ENCODE measurements at regions not wholly inside any gene's neighbourhood (a gene's known extent, or its start where the extent isn't known, plus 50 kb on each side); places are given as distances from the start of the nearest gene placed in this dataset.
"Not testable (repeated sequence)": the region's sequence is repeated elsewhere in the genome, so short reads cannot be mapped to it uniquely, and the experiment has no call there.

DNA sequence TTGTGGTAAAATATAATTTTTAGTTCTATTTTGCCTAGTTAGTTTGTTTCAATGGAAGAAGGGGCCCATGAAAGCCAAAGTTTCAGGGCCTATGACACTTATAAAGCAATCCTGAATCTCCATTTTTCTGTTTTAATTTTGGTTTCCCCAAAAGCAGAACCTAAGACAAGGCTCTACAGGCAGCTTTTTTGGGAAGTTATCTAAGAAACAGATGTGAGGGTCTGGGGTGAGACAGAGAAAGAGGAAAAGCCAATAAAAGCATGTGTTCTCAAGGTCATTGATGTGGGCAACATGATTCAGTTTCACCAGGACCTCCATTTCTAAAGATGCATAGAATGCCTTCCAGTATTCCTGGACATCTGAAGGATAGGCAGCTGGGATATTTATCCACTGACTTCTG lies 598.5 kb downstream of the PDCD6IP start:
- no peak for DNase-seq

DNA sequence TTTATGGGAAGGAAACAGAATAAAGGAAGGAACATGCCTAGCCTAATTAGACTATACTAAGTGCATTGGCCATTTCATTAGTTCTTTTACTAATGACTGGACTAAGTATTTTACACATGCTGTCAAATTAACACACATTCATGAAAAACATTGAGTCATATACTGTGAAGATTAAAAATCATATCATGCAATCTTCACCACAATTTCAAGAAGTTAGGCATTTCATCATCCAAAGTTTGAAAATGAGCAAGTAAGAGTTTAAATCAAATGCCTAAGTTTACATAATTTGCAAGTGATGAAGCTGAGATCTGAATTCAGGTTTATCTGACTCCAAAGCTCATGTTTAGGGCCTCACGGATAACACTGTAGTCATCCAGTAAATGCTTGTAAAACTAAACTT lies 601.0 kb downstream of the PDCD6IP start:
- DNase-seq = no peak

DNA sequence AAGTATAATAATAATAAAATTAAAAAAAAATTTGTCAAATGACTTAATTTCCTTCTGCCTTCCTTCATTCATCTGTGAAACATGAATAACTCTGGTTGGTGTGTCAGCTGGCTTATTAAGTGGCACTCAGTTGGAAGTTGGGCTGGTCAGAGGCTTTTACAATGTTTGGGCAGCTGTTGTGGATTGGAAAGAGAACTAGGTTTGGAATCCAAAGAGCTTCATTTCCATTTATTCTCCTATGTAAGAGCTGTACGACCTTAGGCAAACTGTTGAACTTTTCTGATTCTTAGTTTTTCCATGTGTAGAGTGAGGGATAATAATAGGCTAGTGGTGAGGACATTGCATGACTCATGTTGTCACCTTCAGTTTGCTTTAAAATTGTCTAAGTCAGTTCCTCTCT lies 606.7 kb downstream of the PDCD6IP start:
- DNase-seq = no peak

DNA sequence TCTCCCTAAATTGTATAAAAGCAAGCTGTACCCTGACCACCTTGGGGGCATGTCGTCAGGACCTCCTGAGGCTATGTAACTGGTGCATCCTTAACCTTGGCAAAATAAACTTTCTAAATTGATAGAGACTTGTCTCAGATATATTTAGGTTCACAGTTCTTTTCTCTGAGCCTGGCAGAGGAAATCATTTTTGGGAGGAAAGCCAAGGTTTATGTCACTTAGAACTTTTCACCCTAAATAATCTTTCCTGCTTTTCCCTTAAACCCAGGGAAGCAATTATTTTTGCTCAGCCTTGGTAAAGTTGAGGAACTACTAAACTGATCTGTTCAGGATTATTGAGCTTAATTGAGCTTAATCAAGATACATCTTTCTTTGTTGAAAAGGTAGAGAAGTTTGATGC lies 608.9 kb downstream of the PDCD6IP start:
- DNase-seq = no peak

DNA sequence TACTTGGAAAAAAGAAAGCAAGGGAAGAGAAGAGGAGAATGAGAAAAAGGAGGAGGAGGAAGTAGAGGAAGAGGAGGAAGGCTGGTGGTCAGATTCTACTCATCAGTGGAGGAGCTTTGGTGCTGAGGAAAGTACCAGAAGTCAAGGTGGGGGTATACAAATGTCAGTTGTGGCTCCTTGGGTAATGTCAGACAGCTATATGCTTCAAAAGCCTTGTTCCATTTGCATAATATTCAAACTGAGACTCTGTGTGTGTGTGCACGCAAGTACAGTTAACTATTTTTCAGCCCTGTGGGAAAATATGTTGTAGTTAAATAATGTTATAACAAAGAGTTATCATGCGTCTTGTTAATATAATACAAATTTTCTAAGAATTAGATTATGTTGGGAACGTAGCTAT lies 609.7 kb downstream of the PDCD6IP start:
- DNase-seq = no peak

DNA sequence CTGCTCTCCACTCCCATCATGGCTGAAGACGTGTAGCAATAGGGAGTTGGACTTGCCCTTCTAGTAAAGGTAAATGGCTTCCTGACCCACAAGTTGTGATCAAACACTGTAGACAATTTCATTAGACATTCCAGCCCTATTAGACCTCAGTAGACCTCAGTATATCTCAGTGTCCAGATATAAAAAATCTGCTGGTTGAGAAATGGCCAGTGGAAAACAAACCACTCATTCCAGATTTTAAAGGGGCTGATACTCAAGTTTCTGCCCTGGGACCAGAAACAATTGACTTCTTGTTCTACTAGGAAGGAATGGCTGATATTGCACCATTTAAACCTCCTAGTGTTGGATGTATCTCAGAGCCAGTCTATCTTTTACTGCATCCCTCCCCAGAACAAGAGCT lies 613.2 kb downstream of the PDCD6IP start:
- DNase-seq = no peak

DNA sequence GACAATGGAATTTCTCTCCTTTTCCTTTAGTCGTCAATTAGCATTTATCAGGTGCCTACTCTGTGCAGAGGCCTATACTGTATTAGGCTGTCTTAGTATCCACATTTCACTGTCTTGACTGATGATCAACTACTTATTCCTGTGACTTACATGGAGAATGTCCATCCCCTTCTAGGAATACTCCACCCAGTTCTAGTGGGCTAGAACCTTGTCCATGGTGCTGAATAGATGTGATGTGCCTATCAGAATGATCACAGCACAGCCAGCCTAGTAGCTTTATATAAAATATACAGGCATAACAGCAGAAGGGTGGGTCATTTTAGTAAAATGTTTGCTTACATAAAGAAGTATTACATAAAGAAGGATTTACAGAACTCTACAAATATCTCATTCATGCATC lies 621.4 kb downstream of the PDCD6IP start:
- DNase-seq = no peak

DNA sequence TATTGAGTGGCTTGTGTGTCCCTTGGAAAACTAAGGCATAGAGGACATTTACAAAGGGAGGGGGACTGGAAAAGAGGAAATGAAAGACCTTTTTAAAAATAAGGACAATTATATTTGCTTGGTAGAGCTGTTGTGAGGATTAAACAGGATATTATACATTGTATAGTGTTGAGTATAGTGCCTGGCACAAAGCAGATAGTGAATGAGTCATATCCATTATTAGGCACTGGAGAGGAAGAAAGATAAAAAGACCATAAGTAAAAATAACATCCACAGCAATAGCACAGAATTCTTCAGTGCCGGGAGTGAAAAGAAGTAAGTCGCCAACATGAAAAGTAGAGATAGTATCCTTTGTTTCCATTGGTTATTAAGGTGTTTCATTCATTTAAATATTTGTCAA lies 623.3 kb downstream of the PDCD6IP start:
- DNase-seq = no peak

DNA sequence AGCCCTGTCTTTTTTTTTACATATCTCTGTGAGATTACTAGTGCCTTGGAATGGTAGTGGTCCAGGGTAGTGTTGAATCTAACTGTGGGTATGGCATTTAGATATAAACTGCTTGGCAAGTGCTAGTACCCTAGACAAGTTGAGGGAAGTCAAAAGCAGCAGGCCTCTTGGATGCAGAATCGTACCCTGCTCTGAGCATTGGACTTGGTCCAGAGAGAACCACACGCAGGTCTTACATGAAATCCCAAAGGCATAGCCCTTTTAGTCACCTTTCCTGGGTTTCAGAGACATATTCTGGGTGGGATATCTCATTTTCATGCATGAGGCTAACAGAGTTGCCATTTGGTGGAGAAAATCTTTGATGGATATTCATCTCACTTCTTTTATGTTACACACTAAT lies 641.4 kb downstream of the PDCD6IP start:
- DNase-seq = no peak

DNA sequence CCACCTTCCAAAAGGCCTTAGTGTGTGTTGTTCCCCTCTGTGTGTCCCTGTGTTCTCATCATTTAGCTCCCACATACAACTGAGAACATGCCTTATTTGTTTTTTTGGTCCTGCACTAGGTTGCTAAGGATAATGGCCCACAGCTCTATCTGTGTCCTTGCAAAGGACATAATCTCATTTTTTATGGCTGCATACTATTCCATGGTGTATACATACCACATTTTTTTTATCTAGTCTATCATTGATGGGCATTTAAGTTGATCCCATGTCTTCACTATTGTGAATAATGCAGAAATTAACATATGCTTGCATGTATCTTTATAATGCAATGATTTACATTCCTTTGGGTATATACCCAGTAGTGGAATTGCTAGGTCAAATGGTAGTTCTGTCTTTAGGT lies 645.7 kb downstream of the PDCD6IP start:
- DNase-seq = no peak

DNA sequence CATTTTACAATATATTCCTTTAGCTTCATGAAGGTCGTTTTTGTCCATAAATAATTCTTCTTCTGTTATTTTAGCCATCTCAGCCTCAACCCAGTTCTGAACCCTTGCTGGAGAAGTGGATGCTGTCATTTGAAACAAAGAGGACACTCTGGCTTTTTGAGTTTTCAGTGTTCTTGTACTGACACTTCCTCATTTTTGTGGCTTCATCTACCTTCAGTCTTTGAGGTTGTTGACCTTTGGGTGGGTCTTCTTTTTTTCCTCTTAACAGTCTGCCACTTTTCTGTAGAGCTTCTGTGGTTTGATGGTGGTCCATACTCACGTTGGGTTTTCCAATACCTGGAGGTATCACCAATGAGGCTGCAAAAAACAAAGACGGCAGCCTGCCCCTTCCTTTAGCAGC lies 650.9 kb downstream of the PDCD6IP start:
- no peak for DNase-seq

DNA sequence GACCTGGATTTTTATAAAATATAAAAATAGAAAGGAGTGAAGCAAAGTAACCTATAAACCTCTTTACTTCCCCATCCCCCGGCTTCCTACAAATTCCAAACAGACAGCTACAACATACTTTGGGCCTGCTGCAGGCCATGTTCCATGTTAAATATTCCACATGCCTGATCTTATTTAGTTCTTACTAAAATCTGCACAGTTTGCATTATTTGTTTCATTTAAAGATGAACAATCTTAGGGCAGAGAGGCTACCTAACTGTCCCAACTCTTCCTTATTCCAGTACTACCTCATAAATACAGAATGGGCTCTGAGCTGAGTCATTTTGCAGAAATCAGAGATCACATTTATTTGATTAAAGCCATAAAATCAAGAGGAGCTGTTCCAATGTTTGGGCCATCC lies 665.0 kb downstream of the PDCD6IP start:
- DNase-seq = no peak

DNA sequence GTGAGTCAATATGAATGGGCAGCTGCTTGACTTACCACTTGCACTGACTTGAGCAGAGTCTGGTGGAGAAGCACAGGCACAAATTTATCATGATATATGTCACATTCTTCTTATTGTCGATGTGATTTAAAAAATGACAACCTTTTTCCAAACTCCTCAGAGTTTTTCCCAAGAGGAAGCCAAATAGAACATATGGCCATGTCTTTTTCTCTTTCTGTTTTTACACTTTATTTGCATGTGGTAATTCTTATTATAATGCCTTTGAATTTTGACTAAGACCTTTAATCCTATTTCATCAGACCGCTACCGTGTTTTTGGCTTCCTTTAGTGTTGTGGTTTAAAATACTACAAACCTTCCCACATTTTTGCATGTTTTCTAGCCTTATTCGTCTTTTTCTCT lies 666.2 kb downstream of the PDCD6IP start:
- no peak for DNase-seq

DNA sequence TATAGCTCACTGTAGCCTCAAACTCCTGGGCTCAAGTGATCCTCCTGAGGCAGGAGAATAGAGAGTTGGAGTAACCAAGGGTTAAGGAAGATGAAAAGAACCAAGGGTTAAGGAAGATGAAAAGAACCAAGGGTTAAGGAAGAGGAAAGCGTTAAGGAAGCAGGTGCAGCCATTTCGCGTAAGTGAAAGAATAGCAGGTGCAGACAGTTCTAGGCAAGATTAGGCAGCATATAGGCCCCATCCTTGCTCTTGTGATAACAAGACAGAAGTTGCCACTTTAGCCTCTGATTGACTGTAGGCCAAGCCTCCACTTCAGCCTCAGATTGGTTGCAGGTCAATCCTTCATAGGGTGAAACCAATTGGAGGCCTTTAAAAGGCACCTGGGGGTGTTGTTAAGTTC lies 677.4 kb downstream of the PDCD6IP start:
- no peak for DNase-seq

DNA sequence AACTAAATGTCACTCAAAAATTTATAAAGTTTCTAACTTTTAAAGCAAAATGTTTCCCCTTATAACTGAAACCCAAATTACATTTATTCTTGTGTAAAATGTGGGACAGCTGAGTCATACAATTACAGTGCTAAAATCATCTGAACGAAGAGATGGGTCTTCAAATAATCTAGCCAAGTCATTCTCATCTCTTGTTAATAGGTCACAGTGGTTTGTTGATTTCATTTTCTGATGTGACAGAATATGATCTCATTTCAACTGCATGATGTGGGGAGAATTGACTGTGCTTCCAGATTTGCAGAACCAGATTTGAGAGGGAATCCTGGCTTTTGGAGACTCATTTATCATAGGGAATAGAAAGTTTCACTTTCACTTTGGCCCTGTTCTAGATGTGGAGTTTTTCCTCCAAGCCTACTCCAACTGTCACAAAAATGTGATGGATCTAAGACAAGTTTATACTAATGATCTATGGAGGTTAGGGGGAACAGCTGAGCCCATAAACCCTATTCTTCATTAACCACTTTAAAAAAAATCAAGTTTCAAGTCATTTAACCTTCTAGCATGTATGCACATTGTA lies 685.0 kb downstream of the PDCD6IP start:
- DNase-seq = no peak

DNA sequence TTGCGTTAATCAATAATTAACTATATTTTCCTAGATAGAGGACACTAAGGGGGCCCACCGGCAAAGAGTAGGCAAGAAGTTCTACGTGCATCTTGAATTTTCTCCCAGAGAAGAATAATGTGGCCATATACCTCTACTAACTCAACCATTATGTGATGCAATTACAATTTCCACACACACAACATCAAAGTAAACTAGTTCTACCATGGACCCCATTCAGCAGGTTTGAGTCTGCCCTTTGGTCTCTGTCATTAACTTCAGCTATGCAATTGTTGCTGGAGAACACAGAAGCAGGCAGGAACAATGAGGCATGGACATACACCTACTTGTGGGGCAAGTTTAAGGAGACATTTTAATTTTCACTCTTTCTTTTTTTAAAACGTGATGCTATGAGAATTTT lies 705.9 kb downstream of the PDCD6IP start:
- DNase-seq = no peak

DNA sequence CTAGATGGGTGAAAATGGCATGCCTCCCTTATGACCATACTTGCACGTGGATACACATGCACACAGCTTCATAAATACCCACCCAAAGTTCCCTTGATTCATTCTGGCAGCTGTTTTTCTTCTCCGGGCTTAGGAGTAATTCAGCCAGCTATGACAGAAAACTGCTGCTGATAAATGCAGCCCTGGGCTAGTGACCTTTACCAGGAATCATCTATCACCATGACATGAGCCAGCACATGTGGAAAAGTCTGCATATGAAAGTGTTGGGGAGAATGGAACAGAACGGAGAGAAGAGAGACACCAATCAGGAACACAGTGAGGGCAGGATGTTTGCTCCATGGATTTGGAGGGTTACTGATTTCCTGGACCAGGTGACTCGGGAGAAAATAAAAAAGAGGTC lies 706.3 kb downstream of the PDCD6IP start:
- no peak for DNase-seq

DNA sequence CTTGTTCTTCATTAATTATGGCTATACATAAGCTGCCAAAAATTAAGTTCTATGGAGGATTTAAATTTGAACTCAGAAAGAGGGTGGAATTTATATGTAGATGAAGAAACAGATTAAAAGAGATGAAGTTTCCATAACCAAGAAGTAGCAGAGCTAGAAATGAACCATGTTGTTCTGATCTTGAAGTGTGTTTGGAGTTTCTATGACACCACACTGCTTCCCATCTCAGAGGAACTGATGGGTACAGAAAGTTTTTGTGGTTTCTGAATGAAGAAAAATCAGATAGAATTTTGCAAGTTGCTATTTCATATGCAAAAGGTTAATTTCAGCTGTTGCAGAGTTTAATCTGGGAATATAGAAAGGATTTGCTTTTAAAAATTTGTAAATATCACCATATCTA lies 710.3 kb downstream of the PDCD6IP start:
- DNase-seq = no peak

DNA sequence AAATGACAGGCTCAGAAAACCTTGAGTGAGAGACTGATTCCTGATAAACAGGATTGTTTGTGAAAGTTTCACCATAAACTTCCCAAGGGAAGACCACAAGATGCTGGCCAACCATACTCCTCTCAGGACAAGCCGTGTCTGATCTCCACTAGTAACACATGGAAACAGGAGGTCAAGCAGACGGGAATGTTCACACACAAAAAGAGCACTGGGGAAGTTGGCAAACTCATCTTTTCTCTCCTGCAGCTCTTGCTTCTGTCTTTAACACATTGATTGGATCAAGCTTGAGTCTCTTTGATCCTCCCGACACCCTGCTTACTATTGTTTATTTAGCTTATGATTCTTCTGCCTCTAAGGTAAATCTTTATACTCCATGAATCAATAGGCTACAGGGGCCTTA lies 713.5 kb downstream of the PDCD6IP start:
- no peak for DNase-seq

DNA sequence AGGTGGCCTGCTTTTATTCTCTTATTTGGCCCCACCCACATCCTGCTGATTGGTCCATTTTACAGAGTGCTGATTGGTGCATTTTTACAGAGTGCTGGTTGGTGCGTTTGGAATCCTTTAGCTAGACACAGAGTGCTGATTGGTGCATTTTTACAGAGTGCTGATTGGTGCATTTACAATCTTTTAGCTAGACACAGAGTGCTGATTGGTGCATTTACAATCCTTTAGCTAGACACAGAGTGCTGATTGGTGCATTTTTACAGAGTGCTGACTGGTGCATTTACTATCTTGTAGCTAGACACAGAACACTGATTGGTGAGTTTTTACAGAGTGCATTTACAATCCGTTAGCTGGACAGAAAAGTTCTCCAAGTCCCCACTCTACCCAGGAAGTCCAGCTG lies 720.6 kb downstream of the PDCD6IP start:
- DNase-seq = not testable (repeated sequence)

DNA sequence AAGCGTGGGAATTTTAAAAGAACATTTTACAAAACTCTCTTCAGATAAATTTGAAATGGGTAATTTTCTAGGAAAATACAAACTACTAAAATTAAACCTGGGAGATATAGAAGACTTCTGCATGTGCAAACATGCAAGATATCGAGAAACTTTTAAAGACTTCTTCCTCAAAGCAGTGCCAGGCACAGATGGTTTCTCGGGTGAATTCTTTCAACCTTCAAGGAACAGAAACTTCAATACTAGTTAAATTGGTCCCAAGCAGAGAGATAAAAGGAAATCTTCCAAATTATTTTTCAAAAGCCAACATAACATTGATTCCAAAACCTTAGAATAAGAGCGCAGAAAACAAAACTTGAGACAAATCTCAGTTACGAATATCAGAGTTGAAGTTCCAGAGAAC lies 732.7 kb downstream of the PDCD6IP start:
- DNase-seq = no peak

DNA sequence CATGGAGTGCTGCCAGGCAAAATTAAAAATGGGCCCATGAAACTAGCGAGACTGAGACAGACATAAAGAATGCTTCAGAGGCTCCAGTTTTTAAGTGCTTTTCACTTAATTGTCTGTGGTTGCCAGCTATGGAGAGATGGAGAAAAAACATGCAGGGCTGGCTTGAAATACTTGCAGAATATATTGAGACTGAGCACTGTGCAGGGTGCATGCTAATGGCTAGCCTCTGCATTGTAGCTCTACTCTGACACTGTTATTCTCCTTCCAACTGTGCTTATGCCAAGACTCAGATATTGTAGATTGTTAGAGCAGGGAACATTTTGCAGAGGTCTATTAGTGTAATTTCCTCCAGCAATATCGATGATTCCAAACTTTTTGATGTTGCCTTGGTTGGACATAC lies 735.0 kb downstream of the PDCD6IP start:
- DNase-seq = no peak

DNA sequence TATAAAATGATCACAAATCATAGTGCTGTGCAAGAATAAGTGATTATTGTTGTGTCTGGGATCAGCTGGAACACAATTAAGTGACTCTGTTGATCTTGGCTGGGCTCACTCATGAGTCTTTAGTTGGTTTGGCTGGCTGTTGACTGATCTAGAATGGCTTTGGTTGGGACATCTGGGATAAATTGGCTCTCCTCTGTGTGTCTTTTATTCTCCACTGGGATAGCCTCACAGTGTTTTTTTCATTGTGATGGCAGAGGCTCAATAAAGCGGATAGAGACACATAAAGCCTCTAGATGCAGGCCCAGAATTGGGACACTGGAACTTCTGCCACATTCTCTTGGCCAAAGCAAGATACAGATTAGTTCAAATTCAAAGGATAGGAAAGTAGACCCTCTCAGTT lies 735.6 kb downstream of the PDCD6IP start:
- no peak for DNase-seq

DNA sequence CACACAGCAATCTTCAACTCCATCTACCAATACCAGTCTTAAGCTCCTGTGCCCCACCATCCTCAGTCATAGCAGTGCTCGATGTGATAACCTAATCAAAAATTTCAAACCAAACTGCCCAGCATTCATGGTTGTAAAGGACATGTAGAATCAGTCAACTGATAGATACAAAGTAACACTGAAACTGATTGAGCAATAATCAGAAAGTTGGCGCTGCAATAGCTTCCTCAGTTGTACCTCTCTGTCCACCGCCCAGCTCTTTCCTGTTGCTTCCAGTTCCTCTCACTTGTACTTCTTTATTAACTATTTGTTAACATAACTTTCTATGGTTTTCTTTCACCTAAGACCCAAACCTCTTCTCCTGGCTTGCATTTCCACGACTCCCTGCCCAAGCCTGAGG lies 745.7 kb downstream of the PDCD6IP start:
- DNase-seq = no peak

DNA sequence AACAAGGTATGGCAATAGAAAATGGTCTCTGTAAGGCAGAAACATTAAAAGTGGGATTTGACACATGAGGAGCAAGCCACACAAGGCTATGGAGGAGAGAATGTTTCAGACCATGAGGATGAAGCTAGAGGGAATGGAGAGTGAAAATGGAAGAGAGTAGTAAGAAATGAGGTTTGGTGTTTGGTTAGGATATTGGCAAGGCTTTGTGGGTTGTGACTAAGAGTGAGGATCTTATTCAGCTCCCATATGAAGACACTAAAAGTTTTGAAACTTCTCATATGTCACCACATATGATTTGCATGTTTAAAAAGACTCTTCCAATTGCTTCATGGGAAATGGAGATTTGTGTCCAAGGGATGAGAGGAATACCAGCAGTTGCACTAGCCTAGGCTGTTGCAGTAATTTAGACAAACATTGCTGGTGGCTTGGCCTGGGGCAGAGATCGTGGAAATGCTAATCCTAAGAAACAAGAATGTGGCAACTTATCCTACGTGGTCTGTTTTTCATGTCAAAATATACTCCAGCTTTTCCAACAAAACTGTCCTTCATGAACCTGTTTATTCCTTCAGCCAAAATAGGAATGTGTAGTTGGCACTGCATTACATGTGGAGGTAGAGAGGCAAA lies 749.0 kb downstream of the PDCD6IP start:
- no peak for DNase-seq

DNA sequence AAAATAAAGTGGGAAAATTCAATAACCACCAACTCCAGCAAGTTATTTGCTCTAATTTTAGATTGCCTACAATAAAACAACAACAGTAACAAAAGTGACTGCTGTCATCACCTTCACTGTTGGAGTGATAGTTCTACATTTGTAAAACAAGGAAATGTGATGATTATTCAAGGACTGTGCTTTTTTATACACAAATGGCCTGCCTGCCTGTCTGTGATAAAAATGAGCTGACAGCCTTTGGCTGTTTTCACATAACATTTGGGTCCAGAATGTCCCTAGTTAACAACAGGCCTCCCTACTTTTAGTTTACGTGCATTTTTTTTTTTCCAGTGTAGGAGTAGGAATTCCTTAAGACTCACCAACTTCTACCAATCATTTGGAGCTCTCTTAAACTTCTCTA lies 768.8 kb downstream of the PDCD6IP start:
- no peak for DNase-seq

Data from NCI-H2171 (cell line).